GOT3 (cell line): ENCODE measurements at regions not wholly inside any gene's neighbourhood (a gene's known extent, or its start where the extent isn't known, plus 50 kb on each side); places are given as distances from the start of the nearest gene placed in this dataset.

Experiments used
- DNase-seq: peaks from one replicate; lab custom pipeline; 2025; ENCODE audit warnings: mixed read lengths; lab: John Stamatoyannopoulos, UW

DNA sequence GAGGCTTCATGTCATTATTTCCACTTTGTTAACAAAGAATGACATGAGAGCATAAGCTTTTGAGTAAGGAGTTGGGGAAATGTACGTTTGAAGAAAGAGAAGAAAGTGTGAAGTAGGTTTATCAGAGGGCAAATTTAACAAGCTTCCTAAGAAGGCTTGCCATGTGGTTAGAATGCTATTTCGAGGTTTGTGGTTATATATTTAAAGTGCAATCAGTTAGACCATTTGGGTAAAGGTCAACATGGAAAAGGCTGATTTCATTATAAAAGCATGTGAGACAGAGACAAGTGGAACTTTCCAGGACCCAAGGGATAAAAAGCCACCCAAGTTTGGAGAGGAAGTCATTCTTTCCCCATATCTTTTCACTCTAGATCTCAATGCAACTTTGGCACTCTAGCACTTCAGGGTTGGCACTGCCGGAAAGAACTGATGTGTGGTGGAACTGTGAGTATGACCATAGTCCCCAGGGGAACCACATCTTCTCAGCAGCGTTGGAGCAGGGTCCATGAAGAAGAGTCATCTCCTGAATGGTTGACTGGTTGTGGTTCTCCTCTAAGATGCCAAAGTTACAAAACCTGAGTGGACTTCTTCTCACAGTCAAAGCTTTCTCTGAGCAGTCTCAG is 529.9 kb downstream of the MID1IP1 start:
- no peak for DNase-seq

DNA sequence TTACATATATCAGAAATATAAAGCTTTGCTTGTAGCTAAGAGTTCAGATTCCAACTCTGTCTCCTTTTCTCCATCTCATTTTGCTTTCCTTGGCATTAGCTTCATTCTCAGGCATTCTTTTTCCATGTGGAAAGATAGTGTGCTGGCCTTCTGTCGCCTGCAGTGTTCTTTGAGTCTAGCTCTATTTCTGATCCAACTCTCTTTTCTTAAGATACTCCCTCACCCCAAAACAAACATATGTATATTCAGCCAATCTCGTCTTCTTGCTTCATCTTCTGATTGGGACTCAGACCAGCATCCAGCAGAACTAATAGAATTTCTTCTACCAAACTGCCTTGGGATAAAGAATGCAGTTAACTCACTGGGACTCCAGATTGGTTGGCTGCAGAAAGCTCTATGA is 532.2 kb downstream of the MID1IP1 start:
- no peak for DNase-seq

DNA sequence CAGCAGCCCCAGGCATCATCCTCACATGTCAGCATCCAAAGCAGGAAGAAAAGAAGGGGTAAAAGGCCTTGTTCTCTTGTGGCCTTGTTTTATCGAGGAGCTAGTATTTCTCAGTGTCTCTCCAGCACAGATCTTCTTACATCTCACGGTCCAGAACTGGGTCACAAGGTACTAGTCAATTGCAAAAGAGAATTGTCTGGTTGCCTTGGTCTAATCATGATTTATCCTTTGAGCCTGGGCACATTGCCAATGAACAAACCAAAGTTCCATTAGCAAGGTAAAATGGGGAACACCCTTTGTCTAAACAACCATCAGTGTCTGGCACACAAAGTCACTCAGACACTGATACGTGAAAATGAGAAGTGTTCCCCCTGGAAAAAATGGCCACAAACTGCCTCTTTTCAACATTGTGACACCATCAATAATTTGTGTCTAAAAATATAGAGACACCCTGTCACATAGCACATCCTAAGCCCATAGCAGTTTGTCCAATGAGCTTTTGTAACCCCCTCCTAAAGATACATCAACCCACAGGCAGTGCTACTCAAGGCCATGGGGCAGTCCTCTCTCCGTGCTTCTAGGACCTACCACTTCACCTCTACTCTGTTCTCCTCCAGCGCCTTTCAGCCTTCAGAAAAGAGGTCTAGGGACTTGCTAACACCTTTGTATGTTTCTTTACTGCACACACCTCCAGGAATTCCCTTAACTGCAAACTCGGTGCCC is 534.4 kb downstream of the MID1IP1 start:
- no peak for DNase-seq

DNA sequence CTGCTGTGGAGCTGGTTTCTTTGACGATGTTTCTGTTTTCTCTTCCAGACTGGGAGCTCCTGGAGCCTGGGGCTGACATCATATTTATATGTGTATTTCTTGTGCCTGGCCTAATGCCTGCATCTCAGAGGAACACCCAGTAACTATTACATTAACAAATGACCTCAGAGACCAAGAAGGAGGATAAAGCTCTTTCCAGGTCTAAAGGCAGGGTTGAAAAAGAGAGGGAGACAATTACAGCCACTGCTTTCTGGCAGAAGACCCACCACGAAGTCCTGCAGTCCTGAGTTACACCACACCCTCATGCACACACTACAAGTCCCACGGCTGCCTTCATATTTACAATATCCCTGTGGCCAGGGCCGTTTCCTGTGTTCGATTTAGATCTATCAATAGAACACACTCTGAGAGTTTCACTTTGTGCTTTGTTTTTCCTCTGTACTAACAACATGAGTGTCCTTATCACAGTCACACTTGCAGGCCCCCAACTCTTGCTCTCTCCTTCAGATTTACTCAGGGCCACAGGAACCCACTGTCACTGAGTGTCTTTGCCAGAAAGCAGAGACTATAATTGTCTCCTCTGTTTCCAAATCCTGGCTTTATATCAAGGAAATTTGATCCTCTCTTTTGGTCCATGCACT is 535.5 kb downstream of the MID1IP1 start:
- DNase-seq, result no peak

DNA sequence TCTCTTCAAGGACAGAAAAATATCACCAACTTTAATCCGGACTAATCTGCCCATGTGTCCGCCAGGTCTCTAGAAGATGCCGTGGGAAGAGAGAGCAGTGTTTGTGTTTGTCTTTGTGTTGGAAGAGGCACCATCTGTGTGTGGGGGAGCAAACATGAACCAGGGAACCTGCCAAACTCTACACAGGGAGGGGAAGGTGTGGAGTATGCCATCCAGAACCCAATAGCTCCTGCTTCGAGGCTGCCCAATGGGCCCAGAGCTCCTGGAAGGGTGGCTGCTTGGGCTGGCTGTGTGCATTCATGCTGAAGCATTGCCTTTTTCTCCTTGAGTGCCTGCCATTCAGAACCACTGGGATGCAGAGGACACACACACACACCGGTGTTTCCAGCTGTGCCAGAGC is 536.2 kb downstream of the MID1IP1 start:
- no peak for DNase-seq

DNA sequence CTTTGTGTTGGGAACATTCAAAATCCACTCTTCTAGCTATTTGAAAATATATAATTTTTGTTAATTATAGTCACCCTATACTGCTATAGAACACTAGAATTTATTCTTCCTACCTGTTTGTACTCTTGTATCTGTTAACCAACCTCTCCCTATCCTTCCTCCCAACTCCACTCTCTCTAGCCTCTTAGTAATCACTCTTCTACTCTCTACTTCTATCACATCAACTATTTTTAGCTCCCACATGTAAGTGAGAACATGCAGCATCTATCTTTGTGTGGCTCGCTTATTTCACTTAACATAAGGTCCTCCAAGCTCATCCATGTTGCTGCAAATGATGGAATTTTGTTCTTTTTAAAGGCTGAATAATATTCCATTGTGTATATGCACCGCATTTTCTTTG is 537.3 kb downstream of the MID1IP1 start:
- no peak for DNase-seq

DNA sequence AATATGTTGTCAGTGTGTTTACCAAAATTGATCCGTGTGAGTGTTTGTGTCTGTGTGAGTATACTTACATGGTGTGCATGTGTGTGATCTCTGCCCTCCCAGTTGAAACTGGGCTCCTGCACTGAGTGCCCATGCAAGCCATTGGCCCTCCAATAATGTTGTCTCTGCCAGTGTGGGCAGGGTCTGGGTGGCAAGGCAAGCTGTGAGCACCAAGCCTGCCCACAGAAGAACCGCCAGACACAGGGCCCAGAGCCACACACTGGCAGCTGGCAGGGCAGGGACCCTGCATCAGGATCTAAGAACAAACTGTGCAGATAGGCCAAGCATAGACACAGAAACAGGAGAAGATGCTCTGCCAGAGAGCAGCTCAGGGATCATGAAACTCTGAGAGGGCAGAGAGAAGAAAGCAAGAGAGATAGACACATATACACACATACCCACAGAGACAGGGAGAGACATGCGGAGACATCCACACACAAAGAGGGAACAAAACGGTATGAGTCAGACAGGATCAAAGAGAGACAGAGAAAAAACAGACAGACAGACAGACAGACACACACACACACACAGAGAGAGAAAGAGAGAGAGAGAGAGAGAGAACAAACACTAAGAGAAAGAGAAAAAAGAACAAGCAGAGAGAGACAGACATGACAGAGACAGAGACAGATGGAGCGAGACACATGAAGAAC is 555.0 kb downstream of the MID1IP1 start:
- DNase-seq, result no peak

DNA sequence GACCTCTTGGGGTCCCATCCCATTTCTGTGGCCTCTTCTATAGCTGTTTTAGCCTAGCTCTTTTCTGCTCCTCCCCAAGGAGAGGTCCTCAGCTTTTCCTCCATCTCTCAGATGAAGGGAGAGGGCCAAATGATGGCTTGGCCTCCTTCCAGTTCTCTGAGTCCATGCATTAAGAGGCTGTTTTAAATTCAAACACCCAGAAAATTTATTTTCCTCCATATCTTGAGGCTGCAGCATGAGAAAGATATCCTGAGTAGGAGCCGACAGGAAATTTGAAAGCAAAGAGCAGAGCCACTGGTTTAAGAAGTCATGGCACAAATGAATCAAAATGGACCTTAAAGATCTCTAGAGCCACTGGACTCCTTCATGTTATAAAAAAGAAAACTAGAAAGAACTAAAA is 558.8 kb downstream of the MID1IP1 start:
- no peak for DNase-seq

DNA sequence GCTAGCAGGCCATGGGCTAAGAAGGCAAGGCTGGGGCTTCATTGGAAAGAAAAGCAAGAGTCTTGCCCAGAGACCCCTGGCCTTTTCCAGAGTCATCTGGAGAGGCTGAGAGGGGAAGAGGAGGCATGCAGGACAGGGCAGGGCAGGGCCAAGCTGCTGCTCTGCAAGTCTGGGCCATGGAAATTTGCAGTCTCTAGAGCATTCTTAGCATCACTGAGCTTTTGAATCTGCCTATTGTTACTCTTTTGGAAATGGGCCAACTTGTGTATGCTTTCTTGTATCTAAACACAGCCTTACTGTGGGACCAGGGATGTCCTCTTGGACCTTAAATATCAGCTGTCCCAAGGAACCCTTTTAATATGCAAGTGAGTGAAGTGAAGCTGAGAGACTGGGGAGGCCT is 560.5 kb downstream of the MID1IP1 start:
- DNase-seq, result no peak

DNA sequence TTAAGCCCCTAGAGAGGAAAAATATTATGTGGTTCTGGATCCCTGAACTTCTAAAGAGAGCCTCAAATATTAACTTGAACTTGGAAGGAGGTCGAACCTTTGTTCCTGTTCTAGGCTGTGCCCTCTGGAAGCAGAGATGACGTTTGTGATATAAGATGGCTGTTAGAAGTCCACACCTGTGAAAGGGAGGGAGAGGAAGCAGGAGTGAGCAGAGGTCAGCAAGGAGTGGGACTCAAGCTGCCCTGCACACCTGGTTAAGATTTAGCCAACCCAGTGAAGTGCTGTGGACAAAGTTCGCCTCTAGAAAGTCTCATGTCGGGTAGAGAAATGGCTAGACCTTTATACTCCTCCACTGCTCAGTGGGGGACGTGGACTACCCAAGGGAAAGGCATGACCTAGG is 566.2 kb downstream of the MID1IP1 start:
- DNase-seq, result no peak

DNA sequence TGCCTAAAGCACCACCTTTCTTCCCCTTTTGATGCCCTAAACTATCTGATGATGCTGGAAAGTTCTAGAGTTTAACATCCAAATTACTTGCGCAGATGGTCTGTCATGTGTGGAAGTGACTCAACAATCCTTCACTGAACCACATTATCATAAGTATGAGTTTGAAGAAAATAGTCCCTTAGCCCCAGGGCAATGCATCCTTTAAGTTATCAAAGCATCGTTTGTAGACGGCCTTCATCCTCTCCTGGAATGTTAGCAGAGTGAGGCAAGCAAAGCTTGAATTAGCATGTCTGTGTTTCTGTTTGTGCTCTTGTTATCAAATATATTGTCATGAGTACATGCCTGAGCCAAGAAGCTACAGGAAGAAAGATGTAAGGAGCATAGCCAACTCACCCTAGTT is 570.9 kb downstream of the MID1IP1 start:
- no peak for DNase-seq

DNA sequence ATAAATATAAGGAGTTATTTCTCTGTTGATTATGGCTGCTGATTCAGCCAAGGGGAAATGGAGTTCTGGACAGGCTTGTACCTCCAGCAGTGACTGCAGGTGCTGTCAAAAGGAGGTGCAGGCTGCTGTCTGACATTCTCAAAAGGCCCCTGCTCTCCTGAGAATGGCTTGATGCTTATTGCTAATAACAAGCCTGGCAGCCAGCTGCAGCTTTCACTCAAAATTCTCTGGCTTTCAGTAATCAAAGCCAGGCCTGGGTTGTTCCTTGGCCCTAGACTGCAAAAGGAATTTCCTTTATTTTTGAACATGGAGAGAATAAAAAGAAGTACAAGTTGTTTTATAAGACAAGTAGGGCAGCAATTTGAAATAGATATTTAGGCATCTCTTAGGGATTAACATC is 575.9 kb downstream of the MID1IP1 start:
- no peak for DNase-seq

DNA sequence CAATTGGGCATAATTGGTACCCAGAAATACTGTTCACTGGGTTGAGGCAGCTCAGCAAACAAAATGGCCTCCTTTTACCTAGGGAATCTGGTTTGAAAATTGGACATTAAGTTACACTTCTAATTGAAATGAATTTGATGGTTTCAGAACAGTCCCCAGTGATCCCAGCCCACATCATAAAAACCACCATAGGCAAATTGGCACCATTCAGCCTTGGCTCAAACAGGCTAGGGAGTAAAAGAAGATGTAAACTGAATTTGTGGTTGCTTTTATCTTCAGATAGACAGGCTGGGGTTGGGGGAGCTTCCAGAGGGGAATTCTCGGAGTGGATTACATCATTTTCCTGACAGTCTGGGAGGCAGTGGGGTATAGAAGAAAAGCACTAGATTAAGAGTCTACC is 576.5 kb downstream of the MID1IP1 start:
- no peak for DNase-seq

DNA sequence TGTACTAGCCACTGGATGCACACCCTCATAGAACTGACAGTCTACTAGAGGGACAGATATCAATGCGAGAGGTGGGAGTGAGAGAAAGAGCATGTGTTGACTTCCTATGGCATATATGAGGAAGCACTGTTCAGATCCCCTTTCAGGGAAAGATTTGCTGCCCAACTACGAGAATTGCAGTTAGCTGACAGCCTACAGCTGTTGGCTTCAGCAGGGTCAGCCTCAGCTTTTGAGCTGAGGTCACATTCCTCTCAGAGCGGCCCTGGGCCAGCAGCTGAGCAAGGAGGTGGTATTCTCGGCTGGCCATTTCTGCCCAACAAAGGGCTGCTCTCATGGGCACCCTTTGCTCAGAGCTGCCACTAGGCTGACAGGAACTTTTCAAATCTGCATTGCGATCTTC is 580.2 kb downstream of the MID1IP1 start:
- no peak for DNase-seq

DNA sequence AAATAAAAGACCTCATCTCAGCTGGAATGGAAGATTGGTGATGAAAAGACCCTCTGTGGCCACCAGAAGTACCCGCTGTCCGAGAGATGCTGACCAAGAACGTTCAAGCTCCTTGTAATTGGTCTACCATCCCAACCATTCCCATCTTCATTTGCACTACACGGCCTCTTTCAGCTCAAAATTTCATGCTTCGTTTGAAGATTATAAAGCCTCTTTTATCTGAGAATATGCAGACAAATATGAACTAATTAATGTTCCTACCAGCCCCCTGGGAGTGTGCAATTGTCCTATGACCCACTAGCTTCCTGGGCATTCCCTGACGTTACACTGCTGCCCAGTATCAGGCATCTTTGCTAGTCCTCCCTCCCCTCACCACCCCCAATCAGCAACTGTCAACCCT is 583.7 kb downstream of the MID1IP1 start:
- no peak for DNase-seq

DNA sequence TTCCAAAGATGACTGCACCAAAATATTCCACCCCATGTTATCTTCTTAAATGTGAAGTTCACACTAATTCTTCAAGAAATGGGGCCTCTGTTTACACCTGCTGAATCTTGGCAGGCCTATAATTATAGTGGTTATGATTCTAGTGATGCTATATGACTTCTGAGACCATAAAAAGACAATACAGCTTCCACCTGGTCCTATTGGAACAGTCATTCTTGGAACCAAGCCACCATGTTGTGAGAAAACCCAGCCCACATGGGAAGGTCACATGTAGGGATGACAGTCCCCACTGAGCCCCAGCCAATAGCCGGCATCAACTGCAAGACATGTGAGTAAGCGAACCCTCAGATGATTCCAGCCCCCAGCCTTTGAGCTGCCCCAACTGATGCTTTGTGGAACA is 587.5 kb downstream of the MID1IP1 start:
- DNase-seq, result no peak

DNA sequence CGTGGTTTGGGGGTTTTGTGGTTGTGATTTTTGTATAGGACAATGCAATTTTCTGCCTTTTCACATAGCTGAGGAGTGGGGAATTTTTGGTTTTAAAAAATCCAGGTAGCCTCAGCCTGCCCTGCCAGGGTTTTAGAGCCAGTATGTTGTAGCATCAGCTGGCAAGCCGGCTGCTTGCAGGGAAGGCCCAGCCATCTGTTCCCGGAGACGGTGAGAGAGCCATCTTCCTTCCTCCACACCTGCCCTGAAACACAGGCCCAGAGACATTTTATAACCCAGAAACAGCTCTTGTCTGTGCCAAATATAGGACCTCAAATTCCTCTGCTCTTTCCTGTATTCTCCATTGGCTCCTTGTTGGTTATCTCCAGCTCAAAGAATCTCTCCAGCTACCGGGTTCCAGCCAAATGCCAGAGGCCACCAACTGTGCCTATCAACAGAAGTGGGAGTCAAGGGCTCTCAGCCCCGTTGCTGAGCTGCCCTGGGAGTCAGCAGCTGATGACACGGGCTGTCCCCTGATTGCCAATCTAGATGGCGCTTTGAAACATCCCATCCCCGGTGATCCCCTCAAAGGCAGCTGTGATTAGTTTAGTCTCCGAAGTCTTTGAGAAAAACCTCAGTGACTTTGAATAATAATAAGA is 595.2 kb downstream of the MID1IP1 start:
- no peak for DNase-seq

DNA sequence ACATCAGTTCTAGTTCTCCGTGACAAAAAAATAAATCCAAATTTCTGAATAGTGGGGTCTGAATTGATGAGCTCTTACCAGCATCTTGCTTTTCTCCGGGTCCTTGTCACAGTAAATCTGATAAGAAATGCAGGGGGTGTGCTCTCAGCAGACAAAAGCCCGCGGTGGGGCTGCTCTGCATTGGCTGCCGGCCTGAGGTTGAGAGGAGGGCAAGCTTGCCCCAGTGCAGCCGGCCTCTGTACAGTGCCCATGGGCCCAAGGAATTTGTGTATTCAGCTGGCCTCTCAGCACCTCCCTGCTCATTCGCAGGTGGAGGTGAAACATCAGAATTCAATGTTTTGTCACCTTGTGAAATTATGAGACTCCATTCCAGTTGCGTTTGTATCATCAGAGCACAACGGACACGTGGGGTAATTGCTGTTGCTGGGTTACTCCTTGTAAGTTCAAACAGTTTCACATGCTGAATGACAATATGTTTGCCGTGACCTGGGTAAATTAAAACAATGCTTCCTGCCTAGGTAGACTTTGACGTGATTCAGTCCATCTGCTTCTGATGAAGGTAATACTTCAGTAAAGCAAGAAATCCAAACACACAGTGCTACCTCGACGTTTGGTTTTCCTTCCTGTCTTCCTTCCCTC is 596.4 kb downstream of the MID1IP1 start:
- no peak for DNase-seq

DNA sequence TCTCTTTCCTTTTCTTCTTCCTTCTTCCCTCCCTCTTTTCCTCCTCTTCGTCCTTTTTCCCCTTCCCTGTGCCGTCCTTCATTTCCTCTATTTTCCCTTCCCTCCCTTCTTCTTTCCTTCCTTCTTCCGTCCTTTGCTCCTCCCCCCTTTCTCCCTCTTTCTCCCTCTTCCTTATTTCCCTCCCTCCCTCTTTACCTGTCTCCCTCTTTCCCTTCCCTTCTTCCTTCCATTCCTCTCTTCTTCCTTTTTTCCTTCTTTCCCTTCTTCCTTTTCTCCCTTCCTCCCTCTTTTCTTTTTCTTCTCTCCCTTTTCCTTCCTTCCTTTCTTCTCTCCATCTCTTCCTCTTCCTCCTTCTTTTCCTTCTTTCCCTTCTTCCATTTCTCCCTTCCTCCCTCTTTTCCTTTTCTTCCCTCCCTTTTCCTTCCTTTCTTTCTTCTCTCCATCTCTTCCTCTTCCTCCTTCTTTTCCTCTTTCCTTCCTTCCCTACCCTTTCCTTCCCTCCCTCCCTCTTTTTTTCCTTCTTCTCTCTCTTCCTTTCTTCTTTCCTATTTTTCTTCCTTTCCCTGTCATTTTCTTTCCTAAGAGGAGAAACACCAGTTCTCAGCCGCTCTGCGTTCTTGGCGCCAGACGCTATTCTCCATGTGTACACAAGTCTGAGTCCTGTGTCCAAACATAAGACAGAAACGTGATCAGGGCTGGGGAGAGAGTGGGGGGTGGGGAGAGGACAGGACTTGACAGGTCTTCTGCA is 597.1 kb downstream of the MID1IP1 start:
- DNase-seq, result no peak

DNA sequence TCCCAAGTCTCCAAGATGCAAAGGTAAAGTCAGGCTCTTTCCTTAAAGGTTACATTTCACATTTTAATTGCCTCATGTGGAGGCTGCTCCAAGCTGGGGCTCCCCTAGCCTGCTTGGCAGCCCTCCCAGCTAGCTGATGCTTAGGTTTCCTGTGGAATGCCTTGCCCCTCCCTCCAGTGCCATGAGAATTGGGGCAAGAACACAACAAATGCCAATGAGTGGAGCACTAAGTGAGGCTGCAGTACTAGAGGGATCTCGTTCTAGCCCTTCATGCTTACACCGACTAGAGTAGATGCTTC is 597.7 kb downstream of the MID1IP1 start:
- no peak for DNase-seq

DNA sequence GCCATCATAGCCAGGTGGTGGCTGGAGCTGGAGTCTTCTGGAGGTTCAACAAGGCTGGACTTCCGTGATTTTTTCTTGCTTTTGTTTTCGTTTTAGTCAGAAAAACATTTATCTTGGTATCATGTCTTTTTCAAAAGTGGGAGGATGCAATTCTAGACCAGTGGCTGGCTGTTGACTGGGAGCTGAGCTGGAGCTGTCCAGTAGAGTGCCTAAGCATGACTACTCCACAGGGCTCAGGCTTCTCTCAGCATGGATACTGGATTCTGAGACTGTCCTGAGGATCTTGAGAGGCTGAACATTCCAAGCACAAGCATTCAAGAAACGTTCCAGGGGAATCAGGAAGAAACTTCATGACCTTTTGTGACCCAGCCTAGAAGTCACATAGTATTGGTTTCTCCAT is 598.1 kb downstream of the MID1IP1 start:
- DNase-seq, result no peak
